Mucosa of descending colon (tissue), 3 donors: ENCODE measurements at regions not wholly inside any gene's neighbourhood (a gene's known extent, or its start where the extent isn't known, plus 50 kb on each side); places are given as distances from the start of the nearest gene placed in this dataset.

ENCODE experiments used
- ATAC-seq: fragments of 200-7000 bp; cut with Tn5 transposase; one replicate; pipeline ENCODE4 v1.9.1; 2020; ENCODE audit warnings: mild to moderate bottlenecking, moderate library complexity
- DNase-seq, 3 donors: peaks; one replicate each; pipeline ENCODE4 v3.0.0-alpha.2; 2020
- H3K36me3 ChIP-seq: fragments of 200-600 bp; one replicate; pipeline ENCODE4 v1.8.0; 2021; ENCODE audit warnings: low read depth, mild to moderate bottlenecking
- H3K4me1 ChIP-seq: fragments of 200-600 bp; one replicate; pipeline ENCODE4 v1.8.0; 2021; ENCODE audit warnings: low read depth, mild to moderate bottlenecking
- H3K4me3 ChIP-seq: fragments of 200-600 bp; one replicate; pipeline ENCODE4 v1.8.0; 2021; ENCODE audit warnings: mild to moderate bottlenecking
- H3K9me3 ChIP-seq: fragments of 200-600 bp; one replicate; pipeline ENCODE4 v1.8.0; 2021; ENCODE audit warnings: mild to moderate bottlenecking
- CTCF ChIP-seq: fragments of 200-600 bp; IDR thresholded peaks from one replicate; pipeline ENCODE4 v1.8.0; 2022; ENCODE audit warnings: antibody characterized with exemption, mild to moderate bottlenecking
- intact Hi-C, 2 donors: fragments of 100-400 bp; cut with DNase I in 1 of 2; cut with micrococcal nuclease in 1 of 2; formaldehyde crosslinking; loops; one replicate each; pipeline versions ENCODE4 v1.11.0 to v1.11.1; 2022; cut with DNase I, micrococcal nuclease
- donor health status: DM: no; HTN: no; CAD: no; lungs with moderate emphysema.
- donor health status: DM: no; HTN: no; CAD: no.
- donor health status: DM: no; HTN: yes; CAD: no.

GRCh38 chr20:5696011-5696559 is 54.1 kb upstream of the SHLD1 start:
- intact Hi-C loops, result no loop called here
- Histone ChIP-seq H3K36me3 (no peaks in the 10 kb centered on the region), H3K9me3 (no peaks in the 10 kb centered on the region), H3K4me3 (no peak overlapping the region), H3K4me1 (no peaks in the 10 kb centered on the region)
- TF ChIP-seq CTCF, result no peak
- ATAC-seq (peak; percentile 36), DNase-seq (peak in 1 of 3 donors; percentile 35)

GRCh38 chr20:5691918-5692618 is 58.1 kb upstream of the SHLD1 start:
- TF ChIP-seq CTCF, result no peak
- no peak overlapping the region for H3K4me3 ChIP-seq
- H3K4me1 ChIP-seq, result no peaks in the 10 kb centered on the region
- DNase-seq (peak in 1 of 3 donors; percentile 53), ATAC-seq (peak; percentile 73)
- intact Hi-C loops, result no loop called here
- no peaks in the 10 kb centered on the region for H3K36me3 ChIP-seq
- no peaks in the 10 kb centered on the region for H3K9me3 ChIP-seq

GRCh38 chr20:5689463-5689862 is 60.7 kb upstream of the SHLD1 start:
- H3K9me3 ChIP-seq, result no peaks in the 10 kb centered on the region
- DNase-seq (no peak), ATAC-seq (no peak)
- H3K4me3 ChIP-seq, result no peak overlapping the region
- H3K36me3 ChIP-seq, result no peaks in the 10 kb centered on the region
- intact Hi-C loops, result no loop called here
- TF ChIP-seq CTCF, result no peak
- H3K4me1 ChIP-seq, result no peaks in the 10 kb centered on the region

- Histone ChIP-seq H3K4me3 (no peak overlapping the region), H3K9me3 (no peaks in the 10 kb centered on the region), H3K4me1 (no peaks in the 10 kb centered on the region), H3K36me3 (no peaks in the 10 kb centered on the region)
- intact Hi-C loops, result no loop called here
- DNase-seq (peak; percentile 4 to 50 (median 28)), ATAC-seq (peak; percentile 15)
- no peak for TF ChIP-seq CTCF
Measured at GRCh38 chr20:5688431-5688972, 61.7 kb upstream of the SHLD1 start.

GRCh38 chr20:5687884-5688283 is 62.3 kb upstream of the SHLD1 start:
- Histone ChIP-seq H3K9me3 (no peaks in the 10 kb centered on the region), H3K4me1 (no peaks in the 10 kb centered on the region), H3K4me3 (no peak overlapping the region), H3K36me3 (no peaks in the 10 kb centered on the region)
- TF ChIP-seq CTCF, result no peak
- no peak for DNase-seq
- intact Hi-C loops, result no loop called here
- ATAC-seq, result no peak
